Motor neuron (in vitro differentiated cells): ENCODE measurements at regions not wholly inside any gene's neighbourhood (a gene's known extent, or its start where the extent isn't known, plus 50 kb on each side); places are given as distances from the start of the nearest gene placed in this dataset.

Experiments used
- ATAC-seq, 8 experiments: fragments of 200-7000 bp; cut with Tn5 transposase; replicated peaks in 6 of 8; 2 replicates each; pipeline ENCODE4 v1.8.0; 2021; ENCODE audit warnings: mild to moderate bottlenecking in 8 of 8, moderate library complexity in 8 of 8
- H3K27ac ChIP-seq, 2 donors: fragments of 250-450 bp; sonication (Bioruptor Pico); 2 replicates each; pipeline ENCODE4 v1.9.0; 2021; ENCODE audit warnings: antibody characterized with exemption in 2 of 2, mild to moderate bottlenecking in 2 of 2, moderate library complexity in 1 of 2
- H3K4me1 ChIP-seq, 2 donors: fragments of 250-450 bp; sonication (Bioruptor Pico); replicated peaks in 1 of 2; 2 replicates each; pipeline ENCODE4 v1.6.1; 2021; ENCODE audit warnings: antibody characterized with exemption in 2 of 2, mild to moderate bottlenecking in 2 of 2, moderate library complexity in 1 of 2
- H3K4me3 ChIP-seq, 5 donors: fragments of 250-450 bp; sonication (Bioruptor Pico); 2 replicates each; pipeline ENCODE4 v1.9.0; 2021; ENCODE audit warnings: antibody characterized with exemption in 5 of 5, mild to moderate bottlenecking in 5 of 5, moderate library complexity in 4 of 5
- WGBS, 10 experiments: fragments of 450-650 bp; shearing (Covaris generic); methylation state at CpG; one replicate each; pipeline ENCODE4 v1.0.0; 2022; 5-methylcytosine and 5-hydroxymethylcytosine counted together
- in situ Hi-C, 9 experiments: fragments of 400-800 bp; cut with MboI; loops; one replicate each; pipeline ENCODE4 v1.15.0; 2021; ENCODE audit warnings: low sequenced_read_pairs in 9 of 9, low pct_unique_long_range_greater_than_20kb in 2 of 9; ENCODE audit not compliant: unreplicated experiment in 9 of 9

DNA sequence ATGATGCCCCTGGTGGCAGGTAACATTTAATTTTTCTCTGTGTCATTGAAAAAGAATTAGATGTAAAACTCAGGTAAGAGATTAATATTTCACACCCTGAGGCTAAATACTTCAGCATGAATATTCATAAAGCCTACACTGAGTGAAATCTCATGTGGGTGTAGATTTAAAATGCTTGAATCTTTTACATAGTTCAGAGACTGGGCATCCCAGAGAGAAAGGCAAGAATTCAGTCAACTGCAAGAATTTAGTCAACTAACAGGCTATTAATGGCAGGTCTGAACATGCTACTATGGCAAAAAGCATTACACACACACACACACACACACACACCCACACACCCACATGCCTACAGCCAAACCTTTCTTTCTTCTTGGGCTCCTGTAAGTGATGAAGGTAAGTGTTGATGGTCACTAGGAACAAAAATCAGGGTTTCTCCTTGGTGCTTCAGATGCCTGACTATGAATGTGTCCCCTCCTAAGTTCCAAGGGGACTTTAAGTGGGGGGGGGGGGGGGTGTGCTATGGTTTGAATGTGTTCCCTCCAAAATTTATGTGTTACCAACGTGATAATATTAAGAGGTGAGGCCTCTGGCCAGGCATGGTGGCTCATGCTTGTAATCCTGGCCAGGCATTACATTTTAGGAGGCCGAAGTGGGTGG, 63.7 kb upstream of the PSMD7 start:
- H3K27ac ChIP-seq: no peak overlapping the region
- H3K4me1 ChIP-seq: no peaks in the 10 kb centered on the region
- in situ Hi-C loops: loop anchor here in 1 of 9 experiments (25.0 kb wide), 1 partner anchor 671 kb away; no protein-coding TSS in a partner anchor
- peak in 2 of 8 experiments; percentile 43 to 53 for ATAC-seq
- H3K4me3 ChIP-seq: no peak overlapping the region
- 59 to 100% (median 63%) methylated on average over 1 to 2 of the region's 2 CpGs; no CpG with 5 or more reads in 5 of the 10 experiments for WGBS, 10 experiments

DNA sequence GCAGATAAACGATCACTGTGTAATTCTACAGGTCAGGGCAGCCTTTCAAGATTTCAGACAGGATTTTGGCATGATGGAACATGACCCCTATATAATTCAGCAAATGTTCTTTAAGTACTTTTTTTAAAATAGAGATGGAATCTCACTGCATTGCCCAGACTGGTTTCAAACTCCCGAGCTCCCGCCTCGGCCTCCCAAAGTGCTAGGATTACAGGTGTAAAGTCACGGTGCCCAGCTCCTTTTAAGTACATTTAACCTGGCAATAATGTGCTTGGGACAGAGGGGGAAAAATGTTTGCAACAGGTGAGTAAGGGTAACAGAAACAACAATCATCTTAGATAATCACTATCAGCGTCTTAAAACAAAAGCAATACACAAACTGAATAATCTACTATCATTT, 66.5 kb upstream of the PSMD7 start:
- in situ Hi-C loops: loop anchor here in 1 of 9 experiments (25.0 kb wide), 1 partner anchor 668 kb away; no protein-coding TSS in a partner anchor
- Histone ChIP-seq H3K4me1 (peaks cover 6 to 7% of the 10 kb centered on the region in 2 donors), H3K27ac (no peak overlapping the region), H3K4me3 (no peak overlapping the region)
- ATAC-seq: no peak
- 41 to 100% (median 73%) methylated on average over 2 to 6 of the region's 6 CpGs; no CpG with 5 or more reads in 2 of the 10 experiments for WGBS, 10 experiments

DNA sequence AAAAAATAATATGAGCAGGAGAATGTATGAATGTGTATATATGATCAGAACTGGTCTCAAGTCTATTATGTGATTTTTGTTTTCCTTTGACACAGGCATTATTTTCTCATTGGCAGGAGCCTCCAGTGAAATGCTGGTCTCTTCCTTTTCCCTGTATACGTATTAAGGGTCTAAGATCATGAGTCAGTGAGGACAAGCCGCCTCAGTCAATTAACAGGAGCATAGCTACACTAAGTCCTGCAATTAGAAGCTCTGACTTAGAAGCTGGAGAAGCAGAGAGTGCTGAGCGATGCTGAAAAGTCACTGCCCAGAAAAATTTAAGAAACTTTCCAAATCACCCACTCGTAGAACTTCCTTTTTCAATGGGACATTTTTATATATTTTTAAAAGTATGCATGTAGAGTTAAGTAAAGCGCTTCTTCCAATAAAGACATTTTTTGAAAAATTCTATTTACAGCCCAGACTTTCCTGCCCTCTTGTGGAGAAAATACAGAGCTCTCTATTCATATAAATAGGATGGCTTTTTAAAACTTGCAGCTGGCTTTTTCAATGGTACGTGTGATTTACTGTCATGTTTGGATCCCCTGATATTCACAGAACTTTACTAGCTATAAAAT, 70.2 kb upstream of the PSMD7 start:
- H3K27ac ChIP-seq: no peak overlapping the region
- in situ Hi-C loops: loop anchor here in 2 of 9 experiments (10.0 to 25.0 kb wide), 2 partner anchors 172 to 664 kb away; no protein-coding TSS in a partner anchor
- 4 to 34% (median 17%) methylated on average over 2 to 5 of the region's 6 CpGs for WGBS, 10 experiments
- H3K4me3 ChIP-seq: no peak overlapping the region
- ATAC-seq: peak in 7 of 8 experiments; percentile 15 to 67 (median 51)
- peaks cover 6 to 7% of the 10 kb centered on the region in 2 donors for H3K4me1 ChIP-seq

DNA sequence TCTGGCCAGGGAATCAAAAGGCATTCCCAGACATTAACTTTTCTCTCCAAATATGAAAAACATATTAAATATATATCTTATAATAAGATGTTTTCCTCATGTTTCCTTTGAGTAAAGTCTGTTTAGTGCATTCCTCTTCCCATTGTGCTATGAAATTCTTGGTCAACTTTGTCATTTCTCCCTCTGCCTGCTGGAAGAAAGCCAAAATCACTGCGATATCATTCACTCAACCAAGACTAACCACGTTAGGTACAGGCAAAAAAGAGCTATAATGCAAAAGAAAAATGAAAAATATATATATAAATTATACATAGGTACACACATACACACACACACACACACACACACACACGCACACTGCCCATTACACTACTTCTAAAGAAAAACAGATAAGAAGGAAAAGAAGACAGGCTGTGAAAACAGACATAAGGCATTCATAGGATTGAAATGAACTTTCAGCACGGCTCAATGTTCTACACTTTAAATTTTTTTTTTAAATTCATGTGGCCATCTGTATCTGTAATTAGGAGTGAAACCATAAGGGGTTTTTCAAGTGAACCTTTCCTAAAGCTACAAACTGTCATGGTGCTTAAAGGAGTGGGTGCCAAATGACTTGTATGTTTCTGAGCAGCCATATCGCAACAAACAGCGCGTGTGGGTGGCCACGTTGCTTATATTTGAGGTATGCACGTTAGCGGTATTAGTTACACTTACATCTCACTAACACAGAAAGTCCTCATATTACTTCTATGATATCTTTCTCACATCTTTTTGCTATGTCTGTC, 71.6 kb upstream of the PSMD7 start:
- no peak overlapping the region for H3K4me3 ChIP-seq
- 65 to 100% (median 82%) methylated on average over 1 to 10 of the region's 10 CpGs for WGBS, 10 experiments
- in situ Hi-C loops: loop anchor here in 3 of 9 experiments (10.0 to 25.0 kb wide), 3 partner anchors 163 to 663 kb away; no protein-coding TSS in a partner anchor
- ATAC-seq: peak in 1 of 8 experiments; percentile 42
- no peak overlapping the region for H3K27ac ChIP-seq
- peaks cover 6 to 7% of the 10 kb centered on the region in 2 donors for H3K4me1 ChIP-seq

DNA sequence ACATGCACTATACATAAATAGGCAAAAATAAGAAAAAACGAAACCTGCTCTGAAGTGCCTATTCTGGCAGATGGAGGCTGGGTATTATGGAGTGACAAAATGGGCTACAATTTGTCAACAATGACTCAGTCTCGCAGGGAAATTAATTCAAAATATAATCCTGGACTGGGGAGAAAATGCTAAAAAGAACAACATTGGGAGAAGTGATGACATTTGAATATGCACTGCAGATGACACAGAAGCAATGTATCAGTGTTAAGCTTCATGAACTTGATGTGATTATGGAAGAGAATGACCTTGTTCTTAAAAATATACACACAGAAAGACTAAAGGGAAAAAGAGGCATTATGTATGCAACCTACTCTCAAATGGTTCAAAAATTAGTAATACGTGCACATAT, 74.8 kb upstream of the PSMD7 start:
- Histone ChIP-seq H3K4me1 (peaks cover 6 to 7% of the 10 kb centered on the region in 2 donors), H3K27ac (no peak overlapping the region), H3K4me3 (no peak overlapping the region)
- WGBS, 10 experiments: 0 to 100% (median 79%) methylated on average over 1 to 3 of the region's 3 CpGs; no CpG with 5 or more reads in 1 of the 10 experiments
- in situ Hi-C loops: loop anchor here in 2 of 9 experiments (10.0 to 25.0 kb wide), 2 partner anchors 160 to 167 kb away; no protein-coding TSS in a partner anchor
- ATAC-seq: peak in 3 of 8 experiments; percentile 71 to 97 (median 92)

DNA sequence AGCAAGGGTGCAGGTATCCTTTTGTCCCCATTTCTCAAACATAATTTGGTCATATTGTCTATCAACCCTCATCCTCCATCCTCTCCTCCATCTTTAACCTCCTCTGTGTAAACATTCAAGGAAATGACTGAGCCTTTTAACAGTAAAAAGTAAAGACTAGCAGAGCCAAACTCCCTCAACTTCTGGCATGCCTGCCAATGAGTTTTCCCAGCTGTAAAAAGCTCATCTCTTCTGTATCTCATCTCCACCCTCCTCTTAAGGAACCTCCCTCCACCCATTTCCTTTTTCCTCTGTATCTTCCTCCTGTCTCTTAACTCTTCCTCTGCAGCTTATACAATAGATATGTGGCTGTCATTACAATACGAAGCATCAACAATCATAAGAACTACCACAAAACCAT, 76.9 kb upstream of the PSMD7 start:
- no peak for ATAC-seq
- no peak overlapping the region for H3K4me3 ChIP-seq
- H3K27ac ChIP-seq: no peak overlapping the region
- WGBS, 10 experiments: 44 to 100% (median 90%) methylated on average over 1 of the region's 1 CpG; no CpG with 5 or more reads in 3 of the 10 experiments
- H3K4me1 ChIP-seq: no peaks in the 10 kb centered on the region
- in situ Hi-C loops: loop anchor here in 2 of 9 experiments (10.0 to 25.0 kb wide), 2 partner anchors 157 to 165 kb away; no protein-coding TSS in a partner anchor

DNA sequence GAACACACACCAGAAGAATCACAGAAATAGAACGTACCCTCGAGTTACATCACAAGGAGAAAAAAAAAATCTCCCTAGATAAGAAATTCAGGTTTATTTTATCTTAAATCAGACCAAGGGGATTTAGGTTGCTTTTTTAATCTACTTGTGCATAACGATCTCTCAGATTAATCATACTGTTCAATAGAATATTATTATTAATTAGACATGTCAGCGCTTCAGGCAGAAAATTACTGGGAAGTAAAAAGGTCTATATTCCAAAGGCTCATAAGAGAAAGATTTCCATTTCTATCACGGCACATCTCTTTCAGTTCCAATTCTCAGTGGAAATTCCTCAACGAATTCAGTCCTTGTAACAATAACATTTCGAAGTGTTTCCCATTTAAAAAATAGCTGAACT, 77.7 kb upstream of the PSMD7 start:
- Histone ChIP-seq H3K4me1 (no peaks in the 10 kb centered on the region), H3K27ac (no peak overlapping the region), H3K4me3 (no peak overlapping the region)
- in situ Hi-C loops: loop anchor here in 1 of 9 experiments (25.0 kb wide), 1 partner anchor 157 kb away; no protein-coding TSS in a partner anchor
- 53 to 100% (median 81%) methylated on average over 3 to 7 of the region's 7 CpGs; no CpG with 5 or more reads in 1 of the 10 experiments for WGBS, 10 experiments
- no peak for ATAC-seq

DNA sequence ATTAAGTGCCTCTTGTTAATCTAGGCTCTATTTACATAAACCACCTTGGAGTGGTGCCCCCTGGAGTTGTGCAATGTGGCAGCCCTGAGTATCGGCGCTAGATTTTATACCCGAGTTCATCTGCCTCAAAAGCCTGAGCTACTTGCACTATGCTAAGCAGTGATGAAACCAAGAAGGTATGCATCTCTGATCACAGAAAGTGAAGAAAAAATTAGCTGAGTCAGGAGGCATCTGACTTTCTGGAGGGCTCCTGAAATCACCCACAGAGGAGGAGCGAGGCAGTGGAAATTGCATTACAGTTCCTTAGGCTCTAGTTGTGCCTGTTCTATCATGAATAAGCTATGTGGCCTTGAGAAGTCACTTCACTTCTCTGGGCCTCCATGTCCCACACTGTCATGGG, 80.3 kb upstream of the PSMD7 start:
- in situ Hi-C loops: loop anchor here in 1 of 9 experiments (25.0 kb wide), 1 partner anchor 154 kb away; no protein-coding TSS in a partner anchor
- 25 to 100% (median 83%) methylated on average over 1 to 3 of the region's 4 CpGs; no CpG with 5 or more reads in 4 of the 10 experiments for WGBS, 10 experiments
- Histone ChIP-seq H3K4me3 (no peak overlapping the region), H3K4me1 (no peaks in the 10 kb centered on the region), H3K27ac (no peak overlapping the region)
- ATAC-seq: peak in 7 of 8 experiments; percentile 18 to 93 (median 42)

DNA sequence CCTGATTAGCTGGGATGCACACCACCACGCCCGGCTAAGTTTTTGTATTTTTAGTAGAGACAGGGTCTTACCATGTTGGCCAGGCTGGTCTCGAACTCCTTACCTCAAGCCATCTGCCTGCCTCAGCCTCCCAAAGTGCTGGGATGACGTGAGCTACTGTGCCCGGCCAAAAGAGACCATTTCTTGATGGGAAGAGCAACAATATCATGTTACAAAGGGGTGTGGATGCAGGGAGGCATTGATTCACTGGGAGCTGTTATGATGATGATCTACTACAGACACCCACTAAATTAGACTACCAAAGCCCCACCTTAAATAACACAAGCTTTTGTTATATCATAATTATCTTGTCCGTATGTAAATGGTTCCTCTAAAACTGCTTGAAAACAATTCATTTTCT, 81.4 kb upstream of the PSMD7 start:
- in situ Hi-C loops: loop anchor here in 1 of 9 experiments (25.0 kb wide), 1 partner anchor 153 kb away; no protein-coding TSS in a partner anchor
- 55 to 100% (median 80%) methylated on average over 1 to 3 of the region's 6 CpGs; no CpG with 5 or more reads in 1 of the 10 experiments for WGBS, 10 experiments
- Histone ChIP-seq H3K4me3 (no peak overlapping the region), H3K27ac (no peak overlapping the region), H3K4me1 (no peaks in the 10 kb centered on the region)
- peak in 2 of 8 experiments; percentile 72 to 78 for ATAC-seq

DNA sequence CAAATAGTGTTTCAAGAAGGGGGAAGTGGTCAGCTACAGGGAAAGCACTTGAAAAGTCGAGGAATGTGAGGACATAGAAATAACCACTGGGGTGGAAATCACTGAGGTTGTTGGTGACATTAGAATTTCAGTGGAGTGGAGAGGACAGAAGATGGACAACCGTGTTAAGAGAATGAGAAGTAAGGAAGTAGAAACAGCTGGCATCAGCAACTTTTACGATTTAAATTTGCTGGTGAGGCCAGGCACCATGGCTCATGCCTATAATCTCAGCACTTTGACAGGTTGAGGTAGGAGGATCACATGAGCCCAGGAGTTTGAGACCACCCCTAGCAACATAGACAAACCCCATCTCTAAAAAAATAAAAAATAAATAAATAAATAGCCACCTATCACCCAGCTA, 83.2 kb upstream of the PSMD7 start:
- WGBS, 10 experiments: 36 to 100% (median 85%) methylated on average over 1 to 3 of the region's 3 CpGs
- H3K27ac ChIP-seq: no peak overlapping the region
- H3K4me1 ChIP-seq: no peaks in the 10 kb centered on the region
- in situ Hi-C loops: loop anchor here in 1 of 9 experiments (25.0 kb wide), 1 partner anchor 151 kb away; no protein-coding TSS in a partner anchor
- H3K4me3 ChIP-seq: no peak overlapping the region
- ATAC-seq: no peak

DNA sequence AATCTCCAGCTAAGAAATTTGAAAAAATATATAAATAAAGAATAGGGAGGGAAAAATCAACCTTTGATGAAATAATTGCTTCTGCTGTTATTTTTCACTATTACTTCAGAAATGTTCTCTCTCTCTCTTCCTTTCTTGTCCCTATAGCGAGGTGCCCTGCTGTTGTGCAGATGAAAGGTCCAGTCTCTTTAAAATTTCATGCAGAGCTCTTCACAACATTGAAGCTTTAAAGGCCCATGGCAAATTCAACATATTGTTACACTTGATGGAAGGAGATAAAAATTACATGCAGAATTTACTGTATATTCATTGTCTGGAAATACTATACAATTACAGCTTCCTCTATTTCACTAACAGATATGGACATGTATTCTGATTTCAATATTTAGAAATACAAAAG, 86.4 kb upstream of the PSMD7 start:
- H3K4me1 ChIP-seq: no peaks in the 10 kb centered on the region
- 11 to 100% (median 55%) methylated on average over 1 of the region's 1 CpG; no CpG with 5 or more reads in 4 of the 10 experiments for WGBS, 10 experiments
- in situ Hi-C loops: loop anchor here in 1 of 9 experiments (25.0 kb wide), 1 partner anchor 148 kb away; no protein-coding TSS in a partner anchor
- no peak overlapping the region for H3K4me3 ChIP-seq
- ATAC-seq: peak in 1 of 8 experiments; percentile 67
- H3K27ac ChIP-seq: no peak overlapping the region

DNA sequence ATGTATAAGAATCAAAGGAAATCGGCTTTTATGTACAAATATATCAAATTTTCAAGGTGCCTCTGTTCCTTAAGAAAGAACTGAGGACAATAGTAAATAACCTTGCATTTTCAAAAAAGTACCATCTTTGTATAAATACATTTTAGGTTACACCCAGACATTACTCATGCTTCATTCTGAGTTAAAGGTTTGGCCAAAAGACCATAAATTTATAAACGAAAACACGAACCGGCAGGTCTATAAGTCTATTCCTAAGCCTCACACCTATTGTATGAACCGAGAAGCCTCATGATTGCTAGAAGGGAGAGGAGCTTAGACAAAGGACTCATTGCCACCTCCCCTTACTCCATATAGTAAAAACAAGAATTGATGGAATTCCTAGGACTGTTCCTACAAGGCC, 94.6 kb upstream of the PSMD7 start:
- in situ Hi-C loops: loop anchor here in 1 of 9 experiments (25.0 kb wide), 1 partner anchor 140 kb away; no protein-coding TSS in a partner anchor
- no peak overlapping the region for H3K27ac ChIP-seq
- H3K4me3 ChIP-seq: no peak overlapping the region
- 4 to 100% (median 79%) methylated on average over 1 to 5 of the region's 5 CpGs for WGBS, 10 experiments
- H3K4me1 ChIP-seq: no peaks in the 10 kb centered on the region
- peak in 2 of 8 experiments; percentile 64 to 78 for ATAC-seq
